PC-9 (cell line): ENCODE measurements at regions not wholly inside any gene's neighbourhood (a gene's known extent, or its start where the extent isn't known, plus 50 kb on each side); places are given as distances from the start of the nearest gene placed in this dataset.
"Not testable (repeated sequence)": the region's sequence is repeated elsewhere in the genome, so short reads cannot be mapped to it uniquely, and the experiment has no call there.

Source experiments
- BruUV-seq: library from RNA; stranded (reverse); fragments of 400-500 nt; replicated peaks from 2 replicates; lab custom pipeline; 2021; lab: Mats Ljungman, UMichigan
- CTCF ChIA-PET: fragments of 300-600 bp; sonication (Branson Sonifier 250); formaldehyde crosslinking; loops from one replicate; lab custom pipeline; 2022; ENCODE audit warnings: antibody characterized with exemption; lab: Charles Lee
- POLR2A ChIA-PET: fragments of 300-600 bp; sonication (Branson Sonifier 250); formaldehyde crosslinking; loops from one replicate; lab custom pipeline; 2022; ENCODE audit warnings: antibody characterized with exemption; ENCODE audit not compliant: unreplicated experiment; lab: Charles Lee
- DNase-seq, 2 experiments: peaks; one replicate each; pipeline versions ENCODE4 v3.0.0 to v3.0.0-alpha.2; 2015 to 2022; ENCODE audit warnings: mixed read lengths in 1 of 2
- H2AFZ ChIP-seq: fragments of 200-600 bp; sonication (generic); 2 replicates; pipeline ENCODE4 v1.8.1; 2017; ENCODE audit warnings: antibody characterized with exemption
- H3F3A ChIP-seq: fragments of 200-600 bp; sonication (generic); 2 replicates; pipeline ENCODE4 v1.8.1; 2017; ENCODE audit warnings: antibody characterized with exemption, mild to moderate bottlenecking, low read depth; ENCODE audit not compliant: insufficient read depth
- H3K27ac ChIP-seq: fragments of 200-600 bp; sonication (generic); 2 replicates; pipeline ENCODE4 v1.6.1; 2016; ENCODE audit warnings: mixed run types
- H3K27me3 ChIP-seq: fragments of 200-600 bp; sonication (generic); 2 replicates; pipeline ENCODE4 v1.6.1; 2016; ENCODE audit warnings: low read depth, mixed run types; ENCODE audit not compliant: insufficient read depth
- H3K36me3 ChIP-seq: fragments of 200-600 bp; sonication (generic); 2 replicates; pipeline ENCODE4 v1.6.1; 2016; ENCODE audit warnings: low read depth, mixed run types
- H3K4me1 ChIP-seq: fragments of 200-600 bp; sonication (generic); replicated peaks from 2 replicates; pipeline ENCODE4 v1.6.1; 2016; ENCODE audit warnings: mixed run types; ENCODE audit not compliant: insufficient read depth
- H3K4me2 ChIP-seq: fragments of 200-600 bp; sonication (generic); 2 replicates; pipeline ENCODE4 v1.6.1; 2017; ENCODE audit warnings: mixed run types
- H3K4me3 ChIP-seq: fragments of 200-600 bp; sonication (generic); 2 replicates; pipeline ENCODE4 v1.6.1; 2016; ENCODE audit warnings: mixed run types
- H3K79me2 ChIP-seq: fragments of 200-600 bp; sonication (generic); 2 replicates; pipeline ENCODE4 v1.6.1; 2017; ENCODE audit warnings: low read depth, mixed run types
- H3K9me2 ChIP-seq: fragments of 200-600 bp; sonication (generic); 2 replicates; pipeline ENCODE4 v1.8.1; 2017; ENCODE audit warnings: mild to moderate bottlenecking; ENCODE audit not compliant: insufficient read depth
- H3K9me3 ChIP-seq: fragments of 200-600 bp; sonication (generic); 2 replicates; pipeline ENCODE4 v1.8.1; 2016; ENCODE audit warnings: low read depth; ENCODE audit not compliant: insufficient read depth
- H4K20me1 ChIP-seq: fragments of 200-600 bp; sonication (generic); 2 replicates; pipeline ENCODE4 v1.8.1; 2017; ENCODE audit not compliant: insufficient read depth
- CTCF ChIP-seq: fragments of 200-600 bp; sonication (generic); conservative IDR thresholded peaks from 2 replicates; pipeline ENCODE4 v1.6.1; 2017; ENCODE audit warnings: mixed run types, antibody characterized with exemption, mild to moderate bottlenecking, moderate library complexity
- EZH2 ChIP-seq: fragments of 200-600 bp; sonication (generic); IDR thresholded peaks from 2 replicates; pipeline ENCODE4 v1.8.0; 2017; ENCODE audit warnings: antibody characterized with exemption, low read depth
- intact Hi-C: fragments of 100-400 bp; cut with micrococcal nuclease; formaldehyde crosslinking; loops from one replicate; pipeline ENCODE4 v1.10.0; 2022; ENCODE audit not compliant: unreplicated experiment

GRCh38 chr13:28574617-28575142 lies 79.8 kb upstream of the FLT1 start:
- H2AFZ ChIP-seq, result no peak overlapping the region
- H3K9me3 ChIP-seq, result 0 out of 2 replicates have a peak, but pooled peaks cover 4% of the 10 kb centered on the region
- TF ChIP-seq EZH2, result no peak
- TF ChIP-seq CTCF, result no peak
- ChIA-PET CTCF (no interaction called here), POLR2A (no interaction called here)
- H3K4me3 ChIP-seq, result no peak overlapping the region
- DNase-seq, result peak in 1 of 2 experiments; percentile 73
- no peaks in the 10 kb centered on the region for H3K9me2 ChIP-seq
- H3K79me2 ChIP-seq, result no peaks in the 10 kb centered on the region
- H3K27ac ChIP-seq, result no peak overlapping the region
- no peaks in the 10 kb centered on the region for H3F3A ChIP-seq
- intact Hi-C loops, result no loop called here
- H3K4me1 ChIP-seq, result no peaks in the 10 kb centered on the region
- H3K27me3 ChIP-seq, result peaks cover 43% of the 10 kb centered on the region
- no peak overlapping the region for H3K4me2 ChIP-seq
- no TSS peak for BruUV-seq
- no peaks in the 10 kb centered on the region for H4K20me1 ChIP-seq
- H3K36me3 ChIP-seq, result no peaks in the 10 kb centered on the region

- Histone ChIP-seq H3F3A (no peaks in the 10 kb centered on the region), H3K9me2 (no peaks in the 10 kb centered on the region), H3K79me2 (no peaks in the 10 kb centered on the region), H3K4me2 (no peak overlapping the region), H3K27ac (no peak overlapping the region), H2AFZ (no peak overlapping the region), H3K36me3 (no peaks in the 10 kb centered on the region), H3K4me1 (no peaks in the 10 kb centered on the region), H3K4me3 (no peak overlapping the region), H4K20me1 (no peaks in the 10 kb centered on the region), H3K27me3 (peaks cover 41% of the 10 kb centered on the region), H3K9me3 (0 out of 2 replicates have a peak, but pooled peaks cover 4% of the 10 kb centered on the region)
- BruUV-seq, result no TSS peak
- ChIA-PET CTCF (no interaction called here), POLR2A (no interaction called here)
- no peak for DNase-seq
- intact Hi-C loops, result no loop called here
- TF ChIP-seq EZH2, result no peak
- TF ChIP-seq CTCF, result no peak
Measured at GRCh38 chr13:28573595-28574373, 78.9 kb upstream of the FLT1 start.

- Histone ChIP-seq H3K79me2 (no peaks in the 10 kb centered on the region), H3F3A (no peaks in the 10 kb centered on the region), H3K27me3 (peaks cover 37% of the 10 kb centered on the region), H3K4me2 (no peak overlapping the region), H3K27ac (no peak overlapping the region), H3K4me3 (no peak overlapping the region), H3K36me3 (no peaks in the 10 kb centered on the region), H3K4me1 (no peaks in the 10 kb centered on the region), H4K20me1 (no peaks in the 10 kb centered on the region), H3K9me2 (no peaks in the 10 kb centered on the region), H2AFZ (no peak overlapping the region), H3K9me3 (0 out of 2 replicates have a peak, but pooled peaks cover 4% of the 10 kb centered on the region)
- DNase-seq, result no peak
- BruUV-seq, result no TSS peak
- no peak for TF ChIP-seq EZH2
- TF ChIP-seq CTCF, result no peak
- POLR2A ChIA-PET, result no interaction called here
- intact Hi-C loops, result no loop called here
- CTCF ChIA-PET, result no interaction called here
Measured at GRCh38 chr13:28572871-28573270, 77.9 kb upstream of the FLT1 start.

- POLR2A ChIA-PET, H3K4me1 ChIP-seq, H3K27ac ChIP-seq, H3K4me3 ChIP-seq, H4K20me1 ChIP-seq, H3K9me3 ChIP-seq, BruUV-seq, DNase-seq, H3F3A ChIP-seq, H3K9me2 ChIP-seq, CTCF ChIA-PET, intact Hi-C loops, H2AFZ ChIP-seq, H3K4me2 ChIP-seq, H3K79me2 ChIP-seq, H3K36me3 ChIP-seq: not testable (repeated sequence)
- H3K27me3 ChIP-seq, result peaks cover 41% of the 10 kb centered on the region
Measured at GRCh38 chr13:28570356-28570755, 75.4 kb upstream of the FLT1 start.
